Hindlimb muscle (tissue), 1 donor: ENCODE measurements at regions not wholly inside any gene's neighbourhood (a gene's known extent, or its start where the extent isn't known, plus 50 kb on each side); places are given as distances from the start of the nearest gene placed in this dataset.

ENCODE experiments used
- DNase-seq: peaks from one replicate; pipeline ENCODE4 v3.0.0-alpha.2; 2013

DNA sequence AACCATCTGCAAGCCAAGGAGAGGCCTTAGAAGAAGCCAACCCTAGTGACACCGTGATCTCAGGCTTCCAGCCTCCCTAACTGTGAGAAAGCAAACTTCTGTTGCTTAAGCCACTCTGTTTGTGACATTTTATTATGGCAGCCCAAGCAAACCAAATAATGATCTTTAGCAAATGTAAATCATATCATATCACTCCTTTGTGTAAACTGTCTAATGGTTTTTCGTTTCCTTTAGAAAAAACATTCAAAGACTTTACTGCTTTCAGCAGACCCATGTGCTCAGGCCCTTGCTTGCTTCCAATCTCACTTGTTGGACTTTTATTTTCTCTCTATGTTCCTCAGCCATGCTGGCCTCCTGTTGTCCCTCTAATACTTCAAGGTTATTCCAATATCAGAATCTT, 192.2 kb upstream of the HS3ST1 start:
- no peak for DNase-seq

GRCh38 chr4:11618666-11619282, 190.1 kb upstream of the HS3ST1 start:
- no peak for DNase-seq

DNA sequence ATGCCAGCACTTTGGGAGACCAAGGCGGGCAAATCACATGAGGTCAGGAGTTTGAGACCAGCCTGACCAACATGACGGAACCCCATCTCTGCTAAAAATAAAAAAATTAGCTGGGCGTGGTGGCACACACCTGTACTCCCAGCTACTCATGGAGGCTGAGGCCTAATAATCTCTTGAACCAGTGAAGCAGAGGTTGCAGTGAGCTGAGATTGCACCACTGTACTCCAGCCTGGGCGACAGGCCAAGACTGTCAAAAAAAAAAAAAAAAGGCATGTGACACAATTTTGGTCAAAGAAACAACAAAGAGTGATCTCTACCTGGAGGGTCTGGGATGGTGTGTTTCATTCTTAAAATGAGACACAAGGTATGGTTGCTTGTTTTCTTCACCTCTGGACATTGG, 188.2 kb upstream of the HS3ST1 start:
- no peak for DNase-seq

GRCh38 chr4:11615601-11616000, 186.9 kb upstream of the HS3ST1 start:
- DNase-seq = no peak

DNA sequence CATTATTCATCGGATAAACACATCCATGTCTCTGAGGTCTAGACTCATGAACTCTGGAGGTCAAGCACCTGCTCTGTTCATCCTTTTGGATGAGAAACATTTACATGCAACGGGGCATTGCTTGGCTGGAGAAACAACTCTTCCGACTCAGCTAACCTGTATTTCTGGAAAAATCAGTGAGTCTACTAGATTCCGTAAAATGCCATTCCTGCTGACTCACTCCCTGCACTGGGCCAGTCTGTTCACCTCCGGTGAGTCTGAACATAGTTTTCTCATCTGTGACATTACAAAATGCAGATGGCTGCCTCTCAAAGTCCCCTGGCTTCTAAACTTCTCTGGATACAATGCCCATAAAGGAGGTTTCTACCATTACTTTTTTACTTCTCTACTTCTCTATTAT, 185.7 kb upstream of the HS3ST1 start:
- no peak for DNase-seq

- no peak for DNase-seq
These were observed 183.2 kb upstream of the HS3ST1 start for GRCh38 chr4:11611868-11612267.

- DNase-seq = no peak
These were observed 181.1 kb upstream of the HS3ST1 start for GRCh38 chr4:11609751-11610150.

DNA sequence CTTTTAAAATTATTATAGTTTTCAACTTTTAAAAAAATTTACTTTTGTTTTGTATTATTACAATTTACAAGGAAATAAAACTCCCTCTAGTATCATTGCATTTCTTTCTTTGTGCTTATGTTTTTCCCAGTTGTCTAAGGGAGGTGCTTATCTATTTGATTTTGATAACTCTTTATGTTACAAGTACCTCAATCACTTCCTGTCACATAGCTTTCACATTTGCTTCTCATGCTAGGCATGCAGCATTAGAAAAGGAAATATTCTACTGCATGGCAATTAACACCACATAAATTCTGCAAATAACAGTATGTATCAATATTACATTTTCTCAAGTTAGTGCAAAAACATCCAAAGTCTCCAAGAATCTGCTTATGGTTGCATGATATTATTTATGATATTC, 180.3 kb upstream of the HS3ST1 start:
- no peak for DNase-seq

GRCh38 chr4:11606078-11606477, 177.4 kb upstream of the HS3ST1 start:
- no peak for DNase-seq

- DNase-seq = no peak
These were observed 176.9 kb upstream of the HS3ST1 start for GRCh38 chr4:11605597-11605996.

DNA sequence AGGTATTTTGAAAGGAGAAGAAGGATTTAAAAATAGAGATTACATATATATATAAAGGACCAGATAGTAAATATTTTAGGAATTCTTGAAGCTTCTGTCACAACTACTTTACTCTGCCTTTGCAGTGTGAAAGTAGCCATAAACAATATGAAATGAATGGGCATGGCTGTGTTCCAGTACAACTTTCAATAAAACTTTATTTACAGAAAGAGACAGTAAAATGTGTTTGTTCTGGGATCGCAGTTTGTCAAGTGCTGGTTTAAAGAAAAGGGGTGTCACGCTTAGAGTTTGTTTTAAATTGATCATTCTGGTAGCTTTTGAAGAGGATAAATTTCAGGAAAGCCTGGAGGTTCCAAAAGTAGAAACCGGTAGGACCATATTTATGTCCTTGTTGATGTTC, 176.1 kb upstream of the HS3ST1 start:
- DNase-seq = no peak

DNA sequence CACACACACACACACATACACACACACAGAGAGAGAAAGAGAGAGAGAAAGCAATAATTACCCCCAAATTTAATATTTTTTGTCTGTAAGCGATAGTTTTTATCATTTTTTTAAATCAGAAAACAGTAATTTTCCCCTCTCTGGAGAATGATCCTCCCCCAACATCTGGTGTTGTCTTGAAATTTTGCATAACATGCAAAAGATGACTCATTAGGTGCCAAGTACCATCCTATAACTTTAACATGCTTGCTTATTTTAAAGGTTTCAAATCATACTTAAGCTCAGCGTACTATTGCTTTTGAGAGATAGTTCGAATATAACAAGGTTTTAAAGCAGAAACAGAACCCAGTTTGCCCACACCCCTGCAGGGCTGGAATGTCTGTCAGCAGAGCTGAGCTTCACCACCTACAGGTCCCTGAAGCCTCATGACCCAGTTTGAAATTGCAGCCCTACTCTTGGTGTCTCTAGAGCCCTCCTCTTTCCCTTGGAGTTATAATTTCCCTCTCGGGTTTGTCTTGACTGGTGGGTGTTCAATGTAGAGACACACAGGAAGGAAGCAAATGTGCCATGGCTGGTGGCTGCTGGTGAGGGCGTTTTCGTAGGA, 175.0 kb upstream of the HS3ST1 start:
- DNase-seq = no peak

DNA sequence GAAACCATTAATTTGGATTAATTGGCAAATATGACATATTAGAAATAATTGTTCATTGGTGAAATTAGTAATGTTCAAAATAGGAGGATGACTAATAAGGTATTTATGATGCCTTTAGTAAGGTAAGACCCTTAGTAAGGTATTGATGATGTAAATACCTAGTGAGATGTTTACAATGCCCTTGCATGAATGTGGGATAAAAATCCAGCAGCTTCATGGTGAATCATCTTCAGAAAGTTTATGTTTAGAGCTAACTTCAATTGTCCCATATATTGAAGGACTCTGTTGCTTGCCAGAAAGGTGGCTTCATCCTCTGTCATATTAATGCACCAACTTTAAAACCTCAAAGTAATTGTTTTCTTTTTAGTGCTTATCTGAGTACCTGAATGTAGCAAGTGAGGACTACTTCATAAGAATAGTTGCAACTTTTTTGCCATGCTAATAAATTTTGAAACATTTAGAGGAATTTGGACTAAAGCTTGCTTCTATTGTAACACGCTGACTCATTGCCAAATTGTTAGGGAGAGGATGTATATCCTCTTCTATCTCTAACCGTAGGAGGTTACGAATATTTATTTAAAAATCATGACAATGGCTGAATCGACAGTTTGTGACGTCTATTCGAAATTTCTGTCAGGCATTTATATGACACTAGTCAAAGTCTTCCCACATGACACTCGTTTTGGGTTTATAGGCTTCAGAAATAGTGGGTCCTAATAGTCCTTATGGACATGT, 174.1 kb upstream of the HS3ST1 start:
- no peak for DNase-seq

DNA sequence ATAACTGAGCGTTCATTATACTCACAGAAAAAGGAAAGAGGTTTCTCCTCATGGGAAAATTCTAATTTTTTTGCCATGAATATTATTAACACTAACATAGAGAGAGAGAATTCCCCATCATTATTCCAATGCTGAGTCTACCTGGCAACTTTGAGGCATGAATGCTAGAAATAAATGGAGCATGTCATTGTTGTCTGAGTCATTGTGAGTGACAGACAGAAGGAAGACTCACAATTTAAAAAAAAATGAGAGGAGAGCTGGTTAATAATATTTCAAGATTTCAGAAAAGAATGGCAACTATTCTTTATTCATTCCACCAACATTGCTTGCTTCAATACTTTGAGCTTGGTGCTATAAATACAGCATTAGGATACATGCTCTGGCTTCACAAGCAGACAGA, 170.4 kb upstream of the HS3ST1 start:
- DNase-seq = no peak

DNA sequence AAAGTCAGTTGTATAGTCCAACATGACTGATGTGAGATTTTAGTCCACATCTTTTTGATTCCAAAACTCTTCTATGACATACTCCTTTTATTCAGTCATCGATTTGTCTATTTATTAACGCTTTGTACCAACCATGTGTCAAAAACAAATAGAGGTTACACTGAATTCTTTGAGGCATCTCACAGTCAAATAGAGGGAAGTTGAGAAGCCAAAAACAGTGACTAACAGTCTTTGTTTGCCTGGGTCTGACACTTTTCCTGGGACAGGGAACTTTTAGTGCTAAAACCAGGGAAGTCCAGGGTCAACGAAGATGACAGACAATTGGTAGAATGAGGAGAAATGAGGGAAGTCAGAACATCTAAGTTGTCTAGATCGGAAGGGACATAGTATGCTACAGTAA, 169.9 kb upstream of the HS3ST1 start:
- no peak for DNase-seq

DNA sequence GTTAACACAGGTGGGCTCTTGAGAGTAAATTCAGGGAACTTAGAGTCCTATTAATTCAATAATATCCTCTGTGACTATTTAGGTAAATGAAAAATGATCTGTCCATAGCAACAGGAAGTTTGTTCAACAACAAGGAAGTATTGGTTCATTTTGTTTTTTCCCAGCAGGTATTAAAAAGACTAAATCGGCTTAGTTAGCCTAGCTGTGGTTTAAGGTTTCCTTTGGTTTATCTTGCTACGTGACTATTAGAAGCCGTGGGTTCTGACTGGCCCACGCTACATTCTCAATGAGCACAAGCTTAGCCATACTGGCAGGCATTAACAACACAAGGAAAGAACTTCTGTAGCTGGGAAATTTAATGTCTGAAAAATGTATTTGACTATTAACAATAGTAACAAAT, 168.8 kb upstream of the HS3ST1 start:
- DNase-seq = no peak

- DNase-seq = no peak
These were observed 168.3 kb upstream of the HS3ST1 start for GRCh38 chr4:11596989-11597388.

DNA sequence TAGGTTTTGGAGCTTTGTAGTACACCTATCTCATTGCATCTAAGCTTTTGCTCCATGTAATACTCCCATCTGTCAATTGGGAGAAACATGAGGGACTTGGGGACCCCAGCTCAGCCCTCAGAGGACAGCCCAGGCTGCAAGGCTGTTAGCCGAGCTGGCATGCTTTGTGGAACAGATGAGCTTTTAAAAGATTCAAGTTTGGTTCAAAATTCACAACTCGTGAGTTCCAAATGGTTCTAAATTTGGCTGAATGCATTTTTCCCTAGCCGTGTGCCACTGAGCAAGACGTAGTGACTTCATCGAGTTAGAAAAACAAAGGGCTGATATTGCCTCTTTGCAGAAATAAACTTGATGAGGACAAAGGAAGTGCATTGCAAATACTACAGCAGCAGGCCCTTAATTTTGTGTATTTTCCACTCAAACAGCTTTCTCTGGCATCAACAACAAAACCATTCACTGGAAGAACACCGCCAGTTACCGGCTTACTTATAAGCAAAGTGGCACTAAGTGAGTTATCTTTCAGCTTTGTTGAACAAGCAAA, 165.0 kb upstream of the HS3ST1 start:
- no peak for DNase-seq

- no peak for DNase-seq
These were observed 163.6 kb upstream of the HS3ST1 start for GRCh38 chr4:11592276-11592675.

- no peak for DNase-seq
These were observed 161.4 kb upstream of the HS3ST1 start for GRCh38 chr4:11590132-11590531.

GRCh38 chr4:11589676-11590075, 161.0 kb upstream of the HS3ST1 start:
- no peak for DNase-seq

GRCh38 chr4:11587797-11588196, 159.1 kb upstream of the HS3ST1 start:
- DNase-seq = no peak

GRCh38 chr4:11585506-11585905, 156.8 kb upstream of the HS3ST1 start:
- DNase-seq = no peak

DNA sequence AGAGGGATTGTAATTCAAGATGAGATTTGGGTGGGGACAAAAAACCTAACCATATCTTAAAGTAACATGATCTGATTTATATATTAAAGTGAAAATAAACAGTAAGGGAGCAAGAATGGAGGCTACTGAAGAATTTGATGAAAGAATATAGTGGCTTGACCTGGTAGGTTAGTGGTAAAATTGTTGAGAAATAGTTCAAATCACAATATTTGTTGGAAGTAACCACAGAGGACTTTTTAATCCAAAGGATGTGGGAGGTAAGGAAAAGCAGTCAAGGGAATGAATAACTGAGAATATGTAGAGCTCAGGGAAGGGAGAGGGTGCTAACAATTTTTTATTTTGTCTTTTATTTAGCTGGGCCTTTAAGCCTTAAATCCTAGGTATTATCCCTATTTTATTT, 139.8 kb upstream of the HS3ST1 start:
- DNase-seq = no peak
